ENCODE measurements at regions not wholly inside any gene's neighbourhood (a gene's known extent, or its start where the extent isn't known, plus 50 kb on each side); places are given as distances from the start of the nearest gene placed in this dataset.

DNA sequence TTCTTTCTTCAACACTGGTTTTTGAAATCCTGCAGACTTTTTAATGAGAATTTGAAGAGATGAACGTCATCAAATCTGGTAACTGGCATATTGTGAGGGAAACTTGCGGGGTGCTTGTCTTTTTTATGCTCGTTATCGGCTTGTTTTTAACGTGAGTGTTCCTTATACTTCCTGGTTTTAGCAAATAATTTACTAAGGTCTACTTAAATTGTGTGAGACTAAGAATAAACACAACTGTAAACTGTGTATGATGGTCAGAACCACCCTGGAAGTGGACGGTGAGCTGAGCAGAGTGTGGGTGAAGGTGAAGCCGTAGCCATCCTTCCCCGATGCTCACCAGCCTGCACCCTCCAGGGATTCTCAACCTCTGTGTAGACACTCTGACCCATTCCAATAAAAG lies 82.3 kb upstream of the CDC42EP3 start:
- no peak for TF ChIP-seq SMC3 (conservative IDR thresholded peaks at IDR 0.05; ENCODE audit: poor library complexity)
- TF ChIP-seq RAD21 (conservative IDR thresholded peaks at IDR 0.05) = no peak
- TF ChIP-seq, protein P1, sequence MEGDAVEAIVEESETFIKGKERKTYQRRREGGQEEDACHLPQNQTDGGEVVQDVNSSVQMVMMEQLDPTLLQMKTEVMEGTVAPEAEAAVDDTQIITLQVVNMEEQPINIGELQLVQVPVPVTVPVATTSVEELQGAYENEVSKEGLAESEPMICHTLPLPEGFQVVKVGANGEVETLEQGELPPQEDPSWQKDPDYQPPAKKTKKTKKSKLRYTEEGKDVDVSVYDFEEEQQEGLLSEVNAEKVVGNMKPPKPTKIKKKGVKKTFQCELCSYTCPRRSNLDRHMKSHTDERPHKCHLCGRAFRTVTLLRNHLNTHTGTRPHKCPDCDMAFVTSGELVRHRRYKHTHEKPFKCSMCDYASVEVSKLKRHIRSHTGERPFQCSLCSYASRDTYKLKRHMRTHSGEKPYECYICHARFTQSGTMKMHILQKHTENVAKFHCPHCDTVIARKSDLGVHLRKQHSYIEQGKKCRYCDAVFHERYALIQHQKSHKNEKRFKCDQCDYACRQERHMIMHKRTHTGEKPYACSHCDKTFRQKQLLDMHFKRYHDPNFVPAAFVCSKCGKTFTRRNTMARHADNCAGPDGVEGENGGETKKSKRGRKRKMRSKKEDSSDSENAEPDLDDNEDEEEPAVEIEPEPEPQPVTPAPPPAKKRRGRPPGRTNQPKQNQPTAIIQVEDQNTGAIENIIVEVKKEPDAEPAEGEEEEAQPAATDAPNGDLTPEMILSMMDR (IDR thresholded peaks at IDR 0.05; ENCODE audit: poor library complexity, severe bottlenecking) = no peak

Measured in neural cell (in vitro differentiated cells).